Fibroblast of mammary gland (primary cell): ENCODE measurements at regions not wholly inside any gene's neighbourhood (a gene's known extent, or its start where the extent isn't known, plus 50 kb on each side); places are given as distances from the start of the nearest gene placed in this dataset.

ENCODE experiments used
- DNase-seq: peaks from one replicate; pipeline ENCODE4 v3.0.0-alpha.2; 2010; ENCODE audit warnings: low read depth
- H3K4me3 ChIP-seq: 2 replicates; pipeline ENCODE4 v1.5.1; 2011; ENCODE audit warnings: low read depth, mild to moderate bottlenecking, low read length, moderate library complexity; ENCODE audit not compliant: control insufficient read depth
- TF ChIP-seq, protein P1 (sequence below): conservative IDR thresholded peaks from 2 replicates; pipeline ENCODE4 v1.5.1; 2011; ENCODE audit warnings: low read depth, low read length, inconsistent platforms; ENCODE audit not compliant: control insufficient read depth, insufficient read depth

DNA sequence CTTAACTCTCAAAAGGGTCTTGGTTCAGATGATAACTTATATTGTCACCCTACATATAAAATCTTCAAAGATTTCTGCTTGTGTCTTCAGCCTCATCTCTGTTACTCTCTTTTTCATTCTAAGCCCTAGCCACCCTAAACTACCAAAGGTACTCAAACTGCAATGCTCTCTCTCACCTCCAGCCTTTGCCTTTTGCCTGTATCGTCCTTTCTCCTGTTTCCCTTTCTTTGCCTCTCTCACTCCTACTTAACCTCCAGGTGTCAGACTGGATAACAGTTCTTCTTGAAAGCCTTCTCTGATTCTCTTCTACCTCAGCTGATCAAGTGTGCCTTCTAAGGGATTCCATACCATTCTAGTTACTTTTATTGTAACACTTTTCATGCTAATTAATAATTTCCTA, 149.8 kb downstream of the SERPINI1 start:
- DNase-seq = no peak
- TF ChIP-seq, protein P1, sequence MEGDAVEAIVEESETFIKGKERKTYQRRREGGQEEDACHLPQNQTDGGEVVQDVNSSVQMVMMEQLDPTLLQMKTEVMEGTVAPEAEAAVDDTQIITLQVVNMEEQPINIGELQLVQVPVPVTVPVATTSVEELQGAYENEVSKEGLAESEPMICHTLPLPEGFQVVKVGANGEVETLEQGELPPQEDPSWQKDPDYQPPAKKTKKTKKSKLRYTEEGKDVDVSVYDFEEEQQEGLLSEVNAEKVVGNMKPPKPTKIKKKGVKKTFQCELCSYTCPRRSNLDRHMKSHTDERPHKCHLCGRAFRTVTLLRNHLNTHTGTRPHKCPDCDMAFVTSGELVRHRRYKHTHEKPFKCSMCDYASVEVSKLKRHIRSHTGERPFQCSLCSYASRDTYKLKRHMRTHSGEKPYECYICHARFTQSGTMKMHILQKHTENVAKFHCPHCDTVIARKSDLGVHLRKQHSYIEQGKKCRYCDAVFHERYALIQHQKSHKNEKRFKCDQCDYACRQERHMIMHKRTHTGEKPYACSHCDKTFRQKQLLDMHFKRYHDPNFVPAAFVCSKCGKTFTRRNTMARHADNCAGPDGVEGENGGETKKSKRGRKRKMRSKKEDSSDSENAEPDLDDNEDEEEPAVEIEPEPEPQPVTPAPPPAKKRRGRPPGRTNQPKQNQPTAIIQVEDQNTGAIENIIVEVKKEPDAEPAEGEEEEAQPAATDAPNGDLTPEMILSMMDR = no peak
- H3K4me3 ChIP-seq = no peak overlapping the region

- TF ChIP-seq, protein P1 = no peak
- no peak for DNase-seq
- no peak overlapping the region for H3K4me3 ChIP-seq
These were observed 149.0 kb downstream of the SERPINI1 start for GRCh38 chr3:167884481-167884880.

DNA sequence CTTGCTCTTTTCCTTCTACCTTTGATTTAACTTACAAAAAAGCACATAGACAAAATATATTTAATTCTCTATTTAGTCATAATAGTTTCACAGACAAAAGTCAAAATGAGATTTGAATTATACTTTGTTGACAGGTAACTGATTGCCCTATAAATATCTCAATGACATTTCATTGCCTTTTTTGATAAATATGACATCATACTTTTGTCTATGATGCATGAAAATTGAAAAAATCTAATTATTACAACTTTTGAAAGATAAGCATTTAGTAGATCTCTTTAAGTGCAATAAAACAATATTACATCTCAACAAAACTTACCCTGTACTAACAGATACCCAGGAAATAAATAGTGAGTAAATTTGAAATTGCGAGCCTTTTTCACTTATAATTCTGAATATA, 147.9 kb downstream of the SERPINI1 start:
- DNase-seq = no peak
- TF ChIP-seq, protein P1 = no peak

DNA sequence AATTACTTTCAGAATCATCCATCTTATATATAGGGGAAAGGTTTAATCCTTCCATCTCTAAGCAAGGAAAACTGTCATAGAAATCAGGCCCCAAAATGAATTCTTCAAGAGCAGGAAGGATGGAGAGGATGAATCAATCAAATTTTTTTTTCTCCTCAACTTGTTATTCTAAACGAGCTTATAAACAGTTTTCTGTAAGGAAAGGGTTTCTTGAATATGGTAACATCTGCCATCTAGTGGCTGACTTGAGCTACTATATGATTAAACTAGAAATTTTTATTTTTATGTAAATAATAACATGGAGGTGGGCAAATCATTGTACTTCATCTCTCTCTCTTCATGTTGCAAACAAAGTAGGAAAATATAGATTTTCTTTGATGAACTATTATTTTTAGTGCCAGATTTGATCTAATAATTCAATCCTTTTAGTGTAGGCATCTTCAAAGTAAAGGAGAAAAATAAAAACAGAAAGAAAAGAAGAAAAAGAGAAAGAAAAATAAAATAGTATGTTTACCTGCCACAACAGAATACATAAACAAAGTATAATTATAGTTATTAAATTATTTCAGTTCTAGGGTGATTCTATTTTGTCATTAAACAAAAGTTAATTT, 146.6 kb downstream of the SERPINI1 start:
- TF ChIP-seq, protein P1 = peak; percentile 57
- H3K4me3 ChIP-seq = no peak overlapping the region
- peak; percentile 73 for DNase-seq

More for the DNA sequence above, 147.9 kb downstream of the SERPINI1 start:
- H3K4me3 ChIP-seq = no peak overlapping the region

- H3K4me3 ChIP-seq = no peak overlapping the region
- no peak for DNase-seq
- TF ChIP-seq, protein P1 = no peak
These were observed 144.7 kb downstream of the SERPINI1 start for GRCh38 chr3:167880183-167880582.

- H3K4me3 ChIP-seq = no peak overlapping the region
- TF ChIP-seq, protein P1 = no peak
- peak; percentile 93 for DNase-seq
These were observed 141.2 kb downstream of the SERPINI1 start for GRCh38 chr3:167876620-167877281.
